Ascending aorta (tissue), 2 donors: ENCODE measurements at regions not wholly inside any gene's neighbourhood (a gene's known extent, or its start where the extent isn't known, plus 50 kb on each side); places are given as distances from the start of the nearest gene placed in this dataset.

Experiments used
- DNase-seq, 2 donors: peaks; one replicate each; pipeline ENCODE4 v3.0.0-alpha.2; 2019; ENCODE audit warnings: low spot score in 2 of 2
- H3K27ac ChIP-seq, 2 donors: fragments of 200-600 bp; sonication (generic); one replicate each; pipeline ENCODE4 v1.5.1; 2016 to 2017; ENCODE audit warnings: mild to moderate bottlenecking in 1 of 2
- H3K27me3 ChIP-seq: fragments of 200-600 bp; sonication (generic); one replicate; pipeline ENCODE4 v1.5.1; 2017
- H3K36me3 ChIP-seq, 2 donors: fragments of 200-600 bp; sonication (generic); one replicate each; pipeline ENCODE4 v1.5.1; 2016
- H3K4me1 ChIP-seq, 2 donors: fragments of 200-600 bp; sonication (generic); one replicate each; pipeline ENCODE4 v1.5.1; 2016 to 2017; ENCODE audit warnings: mild to moderate bottlenecking in 1 of 2
- H3K4me3 ChIP-seq, 2 donors: fragments of 200-600 bp; sonication (generic); one replicate each; pipeline ENCODE4 v1.5.1; 2016 to 2017; ENCODE audit warnings: mild to moderate bottlenecking in 1 of 2
- H3K9me3 ChIP-seq, 2 donors: fragments of 200-600 bp; sonication (generic); one replicate each; pipeline ENCODE4 v1.5.1; 2016
- intact Hi-C: fragments of 100-400 bp; cut with DNase I; formaldehyde crosslinking; loops from one replicate; pipeline ENCODE4 v1.15.1; 2023
- TF ChIP-seq, protein P1 (sequence below), 3 experiments: fragments of 200-600 bp in 2 of 3; fragments of 450-650 bp in 1 of 3; sonication (generic) in 2 of 3; IDR thresholded peaks; one replicate each; pipeline ENCODE4 v1.5.1; 2016 to 2019; ENCODE audit warnings: antibody characterized with exemption in 3 of 3, mild to moderate bottlenecking in 1 of 3, moderate library complexity in 1 of 3

GRCh38 chr10:10044922-10045764 lies 972.5 kb upstream of the CELF2 start:
- intact Hi-C loops = no loop called here
- no peak for DNase-seq
- Histone ChIP-seq H3K4me3 (no peak overlapping the region), H3K27ac (no peak overlapping the region), H3K27me3 (no peaks in the 10 kb centered on the region), H3K9me3 (no peaks in the 10 kb centered on the region), H3K4me1 (no peaks in the 10 kb centered on the region), H3K36me3 (no peaks in the 10 kb centered on the region)
- TF ChIP-seq, protein P1, sequence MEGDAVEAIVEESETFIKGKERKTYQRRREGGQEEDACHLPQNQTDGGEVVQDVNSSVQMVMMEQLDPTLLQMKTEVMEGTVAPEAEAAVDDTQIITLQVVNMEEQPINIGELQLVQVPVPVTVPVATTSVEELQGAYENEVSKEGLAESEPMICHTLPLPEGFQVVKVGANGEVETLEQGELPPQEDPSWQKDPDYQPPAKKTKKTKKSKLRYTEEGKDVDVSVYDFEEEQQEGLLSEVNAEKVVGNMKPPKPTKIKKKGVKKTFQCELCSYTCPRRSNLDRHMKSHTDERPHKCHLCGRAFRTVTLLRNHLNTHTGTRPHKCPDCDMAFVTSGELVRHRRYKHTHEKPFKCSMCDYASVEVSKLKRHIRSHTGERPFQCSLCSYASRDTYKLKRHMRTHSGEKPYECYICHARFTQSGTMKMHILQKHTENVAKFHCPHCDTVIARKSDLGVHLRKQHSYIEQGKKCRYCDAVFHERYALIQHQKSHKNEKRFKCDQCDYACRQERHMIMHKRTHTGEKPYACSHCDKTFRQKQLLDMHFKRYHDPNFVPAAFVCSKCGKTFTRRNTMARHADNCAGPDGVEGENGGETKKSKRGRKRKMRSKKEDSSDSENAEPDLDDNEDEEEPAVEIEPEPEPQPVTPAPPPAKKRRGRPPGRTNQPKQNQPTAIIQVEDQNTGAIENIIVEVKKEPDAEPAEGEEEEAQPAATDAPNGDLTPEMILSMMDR (IDR thresholded peaks at IDR 0.05) = no peak

- H3K27ac ChIP-seq = no peak overlapping the region
- intact Hi-C loops = no loop called here
- H3K4me3 ChIP-seq = no peak overlapping the region
- no peaks in the 10 kb centered on the region for H3K4me1 ChIP-seq
- H3K36me3 ChIP-seq = no peaks in the 10 kb centered on the region
- no peaks in the 10 kb centered on the region for H3K27me3 ChIP-seq
- no peak for DNase-seq
- TF ChIP-seq, protein P1 (IDR thresholded peaks at IDR 0.05) = no peak
- no peaks in the 10 kb centered on the region for H3K9me3 ChIP-seq
Measured at GRCh38 chr10:10045765-10046028, 972.0 kb upstream of the CELF2 start.

- TF ChIP-seq, protein P1 (IDR thresholded peaks at IDR 0.05) = no peak
- Histone ChIP-seq H3K4me3 (no peak overlapping the region), H3K27me3 (no peaks in the 10 kb centered on the region), H3K27ac (no peak overlapping the region), H3K4me1 (no peaks in the 10 kb centered on the region), H3K36me3 (no peaks in the 10 kb centered on the region), H3K9me3 (no peaks in the 10 kb centered on the region)
- no peak for DNase-seq
- intact Hi-C loops = no loop called here
Measured at GRCh38 chr10:10047426-10047825, 970.2 kb upstream of the CELF2 start.

DNA sequence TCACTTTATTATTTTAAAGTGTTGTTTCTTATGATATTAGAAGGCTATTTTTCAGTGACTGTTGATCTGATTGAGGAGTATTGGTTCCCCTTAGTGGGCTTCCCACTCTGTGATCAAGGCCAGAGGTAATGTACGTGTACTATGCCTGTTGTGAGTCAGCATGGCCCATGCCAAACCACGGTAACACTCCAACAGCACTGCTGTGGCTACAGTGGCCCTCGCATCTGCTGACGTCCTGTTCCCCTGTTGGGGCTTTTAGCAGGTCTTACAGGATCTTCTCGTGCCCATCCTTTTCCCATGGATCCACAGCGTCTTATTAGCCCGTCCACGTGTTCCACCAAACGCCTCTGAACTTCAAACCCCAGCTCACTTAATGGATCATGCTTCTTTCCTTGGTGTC lies 964.6 kb upstream of the CELF2 start:
- no peaks in the 10 kb centered on the region for H3K36me3 ChIP-seq
- no peaks in the 10 kb centered on the region for H3K27me3 ChIP-seq
- H3K4me1 ChIP-seq = no peaks in the 10 kb centered on the region
- no peak overlapping the region for H3K27ac ChIP-seq
- TF ChIP-seq, protein P1 (IDR thresholded peaks at IDR 0.05) = no peak
- intact Hi-C loops = no loop called here
- no peak for DNase-seq
- no peak overlapping the region for H3K4me3 ChIP-seq
- H3K9me3 ChIP-seq = no peaks in the 10 kb centered on the region

DNA sequence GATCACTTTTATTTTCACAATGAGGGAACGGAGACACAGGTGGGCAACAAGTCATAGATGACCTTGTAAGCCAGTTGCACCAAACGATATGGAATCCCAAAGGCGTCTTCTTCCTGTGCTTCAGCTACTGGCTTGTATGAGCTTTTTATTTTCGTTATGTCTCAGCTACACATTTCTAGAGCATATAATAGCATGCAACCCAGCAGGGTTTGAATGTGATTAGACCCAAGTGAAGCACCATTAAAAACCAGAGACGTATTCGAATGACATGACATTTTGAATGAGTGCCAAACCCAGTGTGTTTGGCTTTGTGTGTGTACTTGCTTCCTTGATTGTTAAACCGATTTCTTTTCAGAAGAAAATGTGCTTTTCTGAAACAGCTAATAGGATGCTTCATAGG lies 963.2 kb upstream of the CELF2 start:
- no peak for DNase-seq
- H3K27me3 ChIP-seq = no peaks in the 10 kb centered on the region
- TF ChIP-seq, protein P1 (IDR thresholded peaks at IDR 0.05) = no peak
- no peak overlapping the region for H3K27ac ChIP-seq
- intact Hi-C loops = no loop called here
- H3K4me1 ChIP-seq = no peaks in the 10 kb centered on the region
- no peak overlapping the region for H3K4me3 ChIP-seq
- no peaks in the 10 kb centered on the region for H3K36me3 ChIP-seq
- no peaks in the 10 kb centered on the region for H3K9me3 ChIP-seq
